ENCODE measurements at regions not wholly inside any gene's neighbourhood (a gene's known extent, or its start where the extent isn't known, plus 50 kb on each side); places are given as distances from the start of the nearest gene placed in this dataset.
"Not testable (repeated sequence)": the region's sequence is repeated elsewhere in the genome, so short reads cannot be mapped to it uniquely, and the experiment has no call there.

DNA sequence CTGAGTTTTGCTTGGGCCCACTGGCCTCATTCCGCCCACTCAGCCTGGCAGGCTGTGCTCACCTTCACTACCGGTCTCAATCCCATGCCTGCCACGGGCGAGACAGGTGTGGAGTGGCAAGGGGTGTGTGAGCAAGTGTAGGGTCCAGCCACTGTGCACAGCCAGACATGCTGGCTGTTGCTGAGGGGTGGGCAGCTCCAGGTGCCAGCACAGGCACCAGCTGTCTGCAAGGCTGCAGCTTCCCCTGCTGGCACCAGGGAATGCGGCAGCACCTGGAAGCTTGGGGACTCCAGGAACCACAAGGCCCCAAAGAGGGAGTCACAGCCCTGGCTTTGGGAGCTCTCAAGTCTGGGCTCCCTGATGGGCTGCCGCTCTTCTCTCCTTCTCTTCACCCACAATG lies 372.7 kb downstream of the CBLN4 start:
- H3K9ac ChIP-seq (ENCODE audit: control insufficient read depth, insufficient read depth, low read length), result no peak overlapping the region
- DNase-seq (ENCODE audit: low read depth, low spot score) (no peak), ATAC-seq (no peak), FAIRE-seq (no peak)
- H3K27ac ChIP-seq (ENCODE audit: control insufficient read depth, insufficient read depth), result no peak overlapping the region
- H2AFZ ChIP-seq (ENCODE audit: control insufficient read depth, low read depth, low read length), result no peak overlapping the region
- in situ Hi-C loops (cut with MboI), result no loop called here
- RAD21 ChIA-PET (ENCODE audit: unreplicated experiment), result no interaction called here
- no peaks in the 10 kb centered on the region for H3K36me3 ChIP-seq (ENCODE audit: control insufficient read depth in 2 of 2, insufficient read depth in 2 of 2, low read length in 1 of 2)
- H3K9me3 ChIP-seq (replicated peaks; ENCODE audit: control insufficient read depth, insufficient read depth, low read length), result no peaks in the 10 kb centered on the region
- intact Hi-C loops (cut with micrococcal nuclease; ENCODE audit: unreplicated experiment), result no loop called here
- BruUV-seq (replicated peaks), result no TSS peak
- CTCF ChIA-PET, result no interaction called here
- TF ChIP-seq MYC (IDR thresholded peaks at IDR 0.05; ENCODE audit: insufficient read depth, insufficient read length, insufficient replicate concordance, low read length, severe bottlenecking), result no peak
- no peak for TF ChIP-seq KLF5 (IDR thresholded peaks at IDR 0.05; ENCODE audit: partially characterized antibody)
- no peak for TF ChIP-seq SMAD1 (IDR thresholded peaks at IDR 0.05; ENCODE audit: low read depth, partially characterized antibody)
- TF ChIP-seq CBX3 (IDR thresholded peaks at IDR 0.05; ENCODE audit: borderline replicate concordance, low read depth), result no peak
- no peak for TF ChIP-seq SUPT20H (IDR thresholded peaks at IDR 0.05; ENCODE audit: borderline replicate concordance, control insufficient read depth, low read depth, low read length)
- no peak for TF ChIP-seq RELA (IDR thresholded peaks at IDR 0.05; ENCODE audit: borderline replicate concordance, partially characterized antibody)
- no peak for TF ChIP-seq SKIL (IDR thresholded peaks at IDR 0.05; ENCODE audit: low read depth, poor library complexity, severe bottlenecking)
- TF ChIP-seq NRF1 (conservative IDR thresholded peaks at IDR 0.05; ENCODE audit: low read depth, low read length), result no peak
- no peak for TF ChIP-seq RB1 (IDR thresholded peaks at IDR 0.05; ENCODE audit: borderline replicate concordance)
- no peak for TF ChIP-seq STAT1 (conservative IDR thresholded peaks at IDR 0.05)
- TF ChIP-seq CEBPB (IDR thresholded peaks at IDR 0.05; ENCODE audit: borderline replicate concordance in 1 of 2, low read depth in 2 of 2, low read length in 2 of 2), result no peak
- TF ChIP-seq MYB (IDR thresholded peaks at IDR 0.05; ENCODE audit: borderline replicate concordance, low read depth, low read length), result no peak
- no peaks in the 10 kb centered on the region for H3K79me2 ChIP-seq (ENCODE audit: control insufficient read depth, insufficient read depth, low read length)
- WGBS (ENCODE audit: insufficient coverage, insufficient replicate concordance, low lambda C conversion rate, missing lambda C conversion rate), result 40% methylated on average over 6 of the region's 6 CpGs
- no peak overlapping the region for H3K4me2 ChIP-seq (ENCODE audit: control insufficient read depth, insufficient read depth)
- no peaks in the 10 kb centered on the region for H3K4me1 ChIP-seq (ENCODE audit: control insufficient read depth, insufficient read depth, low read length)
- no peaks in the 10 kb centered on the region for H4K20me1 ChIP-seq (ENCODE audit: control insufficient read depth, insufficient read depth)
- SMC1A ChIA-PET (ENCODE audit: uncharacterized antibody, unreplicated experiment), result no interaction called here
- H3K27me3 ChIP-seq (replicated peaks in 1 of 2; ENCODE audit: control insufficient read depth in 2 of 2, insufficient read depth in 2 of 2, low read length in 1 of 2), result no peaks in the 10 kb centered on the region
- no peak overlapping the region for H3K4me3 ChIP-seq
- POLR2A ChIA-PET, result no interaction called here

DNA sequence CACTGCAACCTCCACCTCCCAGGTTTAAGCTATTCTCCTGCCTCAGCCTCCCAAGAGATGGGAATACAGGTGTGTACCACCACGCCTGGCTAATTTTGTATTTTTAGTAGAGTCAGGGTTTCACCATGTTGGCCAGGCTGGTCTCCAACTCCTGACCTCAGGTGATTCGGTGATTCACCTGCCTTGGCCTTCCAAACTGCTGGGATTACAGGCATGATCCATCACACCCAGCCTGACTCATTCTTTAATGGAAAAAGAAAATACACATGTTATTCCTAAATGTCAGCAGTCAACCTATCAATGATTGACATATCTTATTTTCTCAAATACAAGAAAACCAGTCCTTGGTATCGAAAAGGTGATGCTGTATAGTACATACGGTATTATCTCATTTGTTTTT lies 376.2 kb downstream of the CBLN4 start:
- DNase-seq (ENCODE audit: low read depth, low spot score); H3K4me2 ChIP-seq (ENCODE audit: control insufficient read depth, insufficient read depth); H3K4me1 ChIP-seq (ENCODE audit: control insufficient read depth, insufficient read depth, low read length); H2AFZ ChIP-seq (ENCODE audit: control insufficient read depth, low read depth, low read length); H4K20me1 ChIP-seq (ENCODE audit: control insufficient read depth, insufficient read depth); H3K9ac ChIP-seq (ENCODE audit: control insufficient read depth, insufficient read depth, low read length); POLR2A ChIA-PET; H3K27me3 ChIP-seq (replicated peaks in 1 of 2; ENCODE audit: control insufficient read depth in 2 of 2, insufficient read depth in 2 of 2, low read length in 1 of 2); H3K36me3 ChIP-seq (ENCODE audit: control insufficient read depth in 2 of 2, insufficient read depth in 2 of 2, low read length in 1 of 2); RAD21 ChIA-PET (ENCODE audit: unreplicated experiment); ATAC-seq; H3K9me3 ChIP-seq (replicated peaks; ENCODE audit: control insufficient read depth, insufficient read depth, low read length); intact Hi-C loops (cut with micrococcal nuclease; ENCODE audit: unreplicated experiment); H3K27ac ChIP-seq (ENCODE audit: control insufficient read depth, insufficient read depth); in situ Hi-C loops (cut with MboI); H3K4me3 ChIP-seq; SMC1A ChIA-PET (ENCODE audit: uncharacterized antibody, unreplicated experiment); H3K79me2 ChIP-seq (ENCODE audit: control insufficient read depth, insufficient read depth, low read length); CTCF ChIA-PET; BruUV-seq (replicated peaks): not testable (repeated sequence)
- peak; percentile 18 for FAIRE-seq
- 16% methylated on average over 4 of the region's 4 CpGs for WGBS (ENCODE audit: insufficient coverage, insufficient replicate concordance, low lambda C conversion rate, missing lambda C conversion rate)

Data from GM12878 (cell line).